SK-N-SH treated with all-trans-retinoic acid at 6 μM for 48 hours (cell line): ENCODE measurements at regions not wholly inside any gene's neighbourhood (a gene's known extent, or its start where the extent isn't known, plus 50 kb on each side); places are given as distances from the start of the nearest gene placed in this dataset.

Source experiments
- ATAC-seq: fragments of 200-7000 bp; cut with Tn5 transposase; 3 replicates; pipeline ENCODE4 v1.9.1; 2020; ENCODE audit warnings: mild to moderate bottlenecking, moderate library complexity
- ARNTL ChIP-seq: fragments of 450-650 bp; formaldehyde crosslinking; IDR thresholded peaks from 2 replicates; pipeline ENCODE4 v1.5.0; 2020; ENCODE audit warnings: low read depth, mild to moderate bottlenecking, moderate library complexity, borderline replicate concordance
- BACH2 ChIP-seq: fragments of 250-450 bp; sonication (Bioruptor Pico); IDR thresholded peaks from 2 replicates; pipeline ENCODE4 v1.9.0; 2021; ENCODE audit warnings: mild to moderate bottlenecking, borderline replicate concordance
- CREB5 ChIP-seq: fragments of 250-450 bp; sonication (Bioruptor Pico); IDR thresholded peaks from 2 replicates; pipeline ENCODE4 v1.5.1; 2020; ENCODE audit warnings: low read depth, mild to moderate bottlenecking, moderate library complexity
- CSDC2 ChIP-seq: fragments of 250-450 bp; sonication (Bioruptor Pico); IDR thresholded peaks from 2 replicates; pipeline ENCODE4 v1.5.0; 2020; ENCODE audit warnings: mild to moderate bottlenecking, moderate library complexity
- ESRRG ChIP-seq: fragments of 250-450 bp; sonication (Bioruptor Pico); IDR thresholded peaks from 2 replicates; pipeline ENCODE4 v1.6.1; 2021; ENCODE audit warnings: mild to moderate bottlenecking
- GLIS3 ChIP-seq: fragments of 250-450 bp; sonication (Bioruptor Pico); IDR thresholded peaks from 2 replicates; pipeline ENCODE4 v1.5.0; 2020; ENCODE audit warnings: mild to moderate bottlenecking, moderate library complexity
- ISL1 ChIP-seq: fragments of 250-450 bp; sonication (Bioruptor Pico); IDR thresholded peaks from 2 replicates; pipeline ENCODE4 v2.1.2; 2022; ENCODE audit warnings: mild to moderate bottlenecking, moderate library complexity
- OSR1 ChIP-seq: fragments of 250-450 bp; sonication (Bioruptor Pico); IDR thresholded peaks from 2 replicates; pipeline ENCODE4 v1.8.0; 2022; ENCODE audit warnings: moderate library complexity, mild to moderate bottlenecking, inconsistent platforms
- POU6F1 ChIP-seq: fragments of 250-450 bp; sonication (Bioruptor Pico); IDR thresholded peaks from 2 replicates; pipeline ENCODE4 v1.8.0; 2021; ENCODE audit warnings: low read depth, mild to moderate bottlenecking, moderate library complexity, borderline replicate concordance
- PPARA ChIP-seq: fragments of 250-450 bp; sonication (Bioruptor Pico); IDR thresholded peaks from 2 replicates; pipeline ENCODE4 v1.5.0; 2020; ENCODE audit warnings: mild to moderate bottlenecking, borderline replicate concordance
- RARB ChIP-seq: fragments of 250-450 bp; sonication (Bioruptor Pico); IDR thresholded peaks from 2 replicates; pipeline ENCODE4 v1.8.0; 2021; ENCODE audit warnings: mild to moderate bottlenecking, moderate library complexity
- SNAI2 ChIP-seq: fragments of 250-450 bp; sonication (Bioruptor Pico); IDR thresholded peaks from 2 replicates; pipeline ENCODE4 v1.5.0; 2020; ENCODE audit warnings: mild to moderate bottlenecking, moderate library complexity
- TOX ChIP-seq: fragments of 250-450 bp; sonication (Bioruptor Pico); IDR thresholded peaks from 2 replicates; pipeline ENCODE4 v1.8.0; 2021; ENCODE audit warnings: mild to moderate bottlenecking, moderate library complexity, borderline replicate concordance
- ZC3H10 ChIP-seq: fragments of 250-450 bp; sonication (Bioruptor Pico); IDR thresholded peaks from 2 replicates; pipeline ENCODE4 v1.5.1; 2021; ENCODE audit warnings: mild to moderate bottlenecking, moderate library complexity
- ZFP3 ChIP-seq: fragments of 250-450 bp; sonication (Bioruptor Pico); IDR thresholded peaks from 2 replicates; pipeline ENCODE4 v1.5.0; 2020; ENCODE audit warnings: mild to moderate bottlenecking, moderate library complexity
- ZFP30 ChIP-seq: fragments of 450-650 bp; formaldehyde crosslinking; IDR thresholded peaks from 2 replicates; pipeline ENCODE4 v1.5.0; 2022; ENCODE audit warnings: mild to moderate bottlenecking, moderate library complexity
- ZNF565 ChIP-seq: fragments of 450-650 bp; formaldehyde crosslinking; conservative IDR thresholded peaks from 2 replicates; pipeline ENCODE4 v1.5.0; 2020; ENCODE audit warnings: low read depth, mild to moderate bottlenecking, moderate library complexity
- ZNF70 ChIP-seq: fragments of 450-650 bp; formaldehyde crosslinking; IDR thresholded peaks from 2 replicates; pipeline ENCODE4 v1.5.0; 2020; ENCODE audit warnings: mild to moderate bottlenecking, moderate library complexity
- ZNF8 ChIP-seq: fragments of 450-650 bp; formaldehyde crosslinking; IDR thresholded peaks from 2 replicates; pipeline ENCODE4 v1.5.0; 2020; ENCODE audit warnings: mild to moderate bottlenecking, moderate library complexity
- TF ChIP-seq, protein P1 (sequence below): fragments of 250-450 bp; sonication (Bioruptor Pico); IDR thresholded peaks from 2 replicates; pipeline ENCODE4 v1.8.0; 2020; ENCODE audit warnings: mild to moderate bottlenecking, moderate library complexity, borderline replicate concordance
- TF ChIP-seq, protein P2 (sequence below): fragments of 250-450 bp; sonication (Bioruptor Pico); IDR thresholded peaks from 2 replicates; pipeline ENCODE4 v1.5.1; 2021; ENCODE audit warnings: mild to moderate bottlenecking, moderate library complexity
- TF ChIP-seq, protein P3 (sequence below): fragments of 250-450 bp; sonication (Bioruptor Pico); IDR thresholded peaks from 2 replicates; pipeline ENCODE4 v1.5.0; 2020; ENCODE audit warnings: mild to moderate bottlenecking, moderate library complexity

GRCh38 chr14:30177781-30178180 is 250.1 kb upstream of the PRKD1 start:
- TF ChIP-seq ARNTL (no peak), GLIS3 (no peak), ISL1 (CRISPR knock-in tag) (no peak), TOX (no peak), ZFP30 (CRISPR knock-in tag) (no peak), CREB5 (CRISPR knock-in tag) (no peak), PPARA (no peak), ZNF8 (CRISPR knock-in tag) (no peak)
- TF ChIP-seq, protein P1, sequence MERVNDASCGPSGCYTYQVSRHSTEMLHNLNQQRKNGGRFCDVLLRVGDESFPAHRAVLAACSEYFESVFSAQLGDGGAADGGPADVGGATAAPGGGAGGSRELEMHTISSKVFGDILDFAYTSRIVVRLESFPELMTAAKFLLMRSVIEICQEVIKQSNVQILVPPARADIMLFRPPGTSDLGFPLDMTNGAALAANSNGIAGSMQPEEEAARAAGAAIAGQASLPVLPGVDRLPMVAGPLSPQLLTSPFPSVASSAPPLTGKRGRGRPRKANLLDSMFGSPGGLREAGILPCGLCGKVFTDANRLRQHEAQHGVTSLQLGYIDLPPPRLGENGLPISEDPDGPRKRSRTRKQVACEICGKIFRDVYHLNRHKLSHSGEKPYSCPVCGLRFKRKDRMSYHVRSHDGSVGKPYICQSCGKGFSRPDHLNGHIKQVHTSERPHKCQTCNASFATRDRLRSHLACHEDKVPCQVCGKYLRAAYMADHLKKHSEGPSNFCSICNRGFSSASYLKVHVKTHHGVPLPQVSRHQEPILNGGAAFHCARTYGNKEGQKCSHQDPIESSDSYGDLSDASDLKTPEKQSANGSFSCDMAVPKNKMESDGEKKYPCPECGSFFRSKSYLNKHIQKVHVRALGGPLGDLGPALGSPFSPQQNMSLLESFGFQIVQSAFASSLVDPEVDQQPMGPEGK, result no peak
- ATAC-seq, result no peak

DNA sequence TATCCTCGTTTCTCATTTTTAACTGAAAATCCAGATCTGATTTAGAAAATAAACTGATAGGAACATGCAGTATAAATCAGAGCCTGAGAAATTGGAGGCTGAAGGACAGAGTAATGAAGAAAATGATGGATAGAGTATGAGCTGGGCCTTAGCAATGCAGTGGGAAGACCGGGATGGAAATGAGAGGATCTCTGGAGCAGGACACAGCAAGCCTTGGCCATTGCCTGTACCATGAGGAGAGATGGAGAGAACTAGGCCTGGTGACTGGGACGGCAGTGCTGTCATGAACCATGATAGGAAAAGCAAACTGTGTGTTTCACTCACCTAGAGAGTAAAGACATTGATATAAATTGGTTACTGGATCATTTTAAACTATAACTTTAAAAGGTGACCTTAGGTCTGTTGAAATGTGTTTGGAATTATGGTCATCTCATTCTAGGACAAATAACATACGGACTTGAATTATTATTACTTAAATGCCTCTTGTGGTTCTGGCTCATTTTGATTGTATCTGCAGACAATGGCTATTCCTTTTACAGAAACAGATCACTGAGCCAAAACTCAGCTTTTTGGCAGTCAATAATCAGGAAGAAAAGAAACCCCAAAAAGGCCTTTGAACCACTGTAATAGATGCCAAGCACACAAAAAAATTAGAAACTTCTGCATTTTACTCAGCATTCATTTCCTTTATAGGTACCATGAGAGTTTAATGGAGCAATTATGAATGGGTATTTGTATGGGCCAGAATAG is 251.9 kb upstream of the PRKD1 start:
- TF ChIP-seq ESRRG (no peak), ZNF565 (no peak), TOX (no peak), ZFP3 (CRISPR knock-in tag) (no peak), ZNF70 (CRISPR knock-in tag) (no peak), OSR1 (CRISPR knock-in tag) (no peak), ZC3H10 (CRISPR knock-in tag) (no peak), PPARA (no peak), RARB (no peak), ISL1 (CRISPR knock-in tag) (no peak), ZNF8 (CRISPR knock-in tag) (no peak), ZFP30 (CRISPR knock-in tag) (no peak), CSDC2 (CRISPR knock-in tag) (no peak), ARNTL (no peak)
- TF ChIP-seq, protein P2, sequence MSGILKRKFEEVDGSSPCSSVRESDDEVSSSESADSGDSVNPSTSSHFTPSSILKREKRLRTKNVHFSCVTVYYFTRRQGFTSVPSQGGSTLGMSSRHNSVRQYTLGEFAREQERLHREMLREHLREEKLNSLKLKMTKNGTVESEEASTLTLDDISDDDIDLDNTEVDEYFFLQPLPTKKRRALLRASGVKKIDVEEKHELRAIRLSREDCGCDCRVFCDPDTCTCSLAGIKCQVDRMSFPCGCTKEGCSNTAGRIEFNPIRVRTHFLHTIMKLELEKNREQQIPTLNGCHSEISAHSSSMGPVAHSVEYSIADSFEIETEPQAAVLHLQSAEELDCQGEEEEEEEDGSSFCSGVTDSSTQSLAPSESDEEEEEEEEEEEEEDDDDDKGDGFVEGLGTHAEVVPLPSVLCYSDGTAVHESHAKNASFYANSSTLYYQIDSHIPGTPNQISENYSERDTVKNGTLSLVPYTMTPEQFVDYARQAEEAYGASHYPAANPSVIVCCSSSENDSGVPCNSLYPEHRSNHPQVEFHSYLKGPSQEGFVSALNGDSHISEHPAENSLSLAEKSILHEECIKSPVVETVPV (CRISPR knock-in tag), result no peak
- TF ChIP-seq, protein P3, sequence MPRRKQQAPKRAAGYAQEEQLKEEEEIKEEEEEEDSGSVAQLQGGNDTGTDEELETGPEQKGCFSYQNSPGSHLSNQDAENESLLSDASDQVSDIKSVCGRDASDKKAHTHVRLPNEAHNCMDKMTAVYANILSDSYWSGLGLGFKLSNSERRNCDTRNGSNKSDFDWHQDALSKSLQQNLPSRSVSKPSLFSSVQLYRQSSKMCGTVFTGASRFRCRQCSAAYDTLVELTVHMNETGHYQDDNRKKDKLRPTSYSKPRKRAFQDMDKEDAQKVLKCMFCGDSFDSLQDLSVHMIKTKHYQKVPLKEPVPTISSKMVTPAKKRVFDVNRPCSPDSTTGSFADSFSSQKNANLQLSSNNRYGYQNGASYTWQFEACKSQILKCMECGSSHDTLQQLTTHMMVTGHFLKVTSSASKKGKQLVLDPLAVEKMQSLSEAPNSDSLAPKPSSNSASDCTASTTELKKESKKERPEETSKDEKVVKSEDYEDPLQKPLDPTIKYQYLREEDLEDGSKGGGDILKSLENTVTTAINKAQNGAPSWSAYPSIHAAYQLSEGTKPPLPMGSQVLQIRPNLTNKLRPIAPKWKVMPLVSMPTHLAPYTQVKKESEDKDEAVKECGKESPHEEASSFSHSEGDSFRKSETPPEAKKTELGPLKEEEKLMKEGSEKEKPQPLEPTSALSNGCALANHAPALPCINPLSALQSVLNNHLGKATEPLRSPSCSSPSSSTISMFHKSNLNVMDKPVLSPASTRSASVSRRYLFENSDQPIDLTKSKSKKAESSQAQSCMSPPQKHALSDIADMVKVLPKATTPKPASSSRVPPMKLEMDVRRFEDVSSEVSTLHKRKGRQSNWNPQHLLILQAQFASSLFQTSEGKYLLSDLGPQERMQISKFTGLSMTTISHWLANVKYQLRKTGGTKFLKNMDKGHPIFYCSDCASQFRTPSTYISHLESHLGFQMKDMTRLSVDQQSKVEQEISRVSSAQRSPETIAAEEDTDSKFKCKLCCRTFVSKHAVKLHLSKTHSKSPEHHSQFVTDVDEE (CRISPR knock-in tag), result no peak
- TF ChIP-seq, protein P1, result no peak
- no peak for ATAC-seq

GRCh38 chr14:30180219-30180618 is 252.6 kb upstream of the PRKD1 start:
- no peak for ATAC-seq
- TF ChIP-seq PPARA (no peak), ESRRG (no peak), BACH2 (no peak), SNAI2 (CRISPR knock-in tag) (no peak), RARB (no peak), ZNF8 (CRISPR knock-in tag) (no peak), CSDC2 (CRISPR knock-in tag) (no peak), ZNF565 (no peak), ZFP3 (CRISPR knock-in tag) (no peak), ZNF70 (CRISPR knock-in tag) (no peak), POU6F1 (CRISPR knock-in tag) (no peak), OSR1 (CRISPR knock-in tag) (no peak), ZC3H10 (CRISPR knock-in tag) (no peak), ZFP30 (CRISPR knock-in tag) (no peak)
- TF ChIP-seq, protein P1, result no peak
- TF ChIP-seq, protein P2 (CRISPR knock-in tag), result no peak
